Mucosa of descending colon (tissue), 3 donors: ENCODE measurements at regions not wholly inside any gene's neighbourhood (a gene's known extent, or its start where the extent isn't known, plus 50 kb on each side); places are given as distances from the start of the nearest gene placed in this dataset.

Experiments used
- ATAC-seq: fragments of 200-7000 bp; cut with Tn5 transposase; one replicate; pipeline ENCODE4 v1.9.1; 2020; ENCODE audit warnings: mild to moderate bottlenecking, moderate library complexity
- DNase-seq, 3 donors: peaks; one replicate each; pipeline ENCODE4 v3.0.0-alpha.2; 2020
- H3K36me3 ChIP-seq: fragments of 200-600 bp; one replicate; pipeline ENCODE4 v1.8.0; 2021; ENCODE audit warnings: low read depth, mild to moderate bottlenecking
- H3K4me1 ChIP-seq: fragments of 200-600 bp; one replicate; pipeline ENCODE4 v1.8.0; 2021; ENCODE audit warnings: low read depth, mild to moderate bottlenecking
- H3K4me3 ChIP-seq: fragments of 200-600 bp; one replicate; pipeline ENCODE4 v1.8.0; 2021; ENCODE audit warnings: mild to moderate bottlenecking
- H3K9me3 ChIP-seq: fragments of 200-600 bp; one replicate; pipeline ENCODE4 v1.8.0; 2021; ENCODE audit warnings: mild to moderate bottlenecking
- CTCF ChIP-seq: fragments of 200-600 bp; IDR thresholded peaks from one replicate; pipeline ENCODE4 v1.8.0; 2022; ENCODE audit warnings: antibody characterized with exemption, mild to moderate bottlenecking
- intact Hi-C, 2 donors: fragments of 100-400 bp; cut with DNase I in 1 of 2; cut with micrococcal nuclease in 1 of 2; formaldehyde crosslinking; loops; one replicate each; pipeline versions ENCODE4 v1.11.0 to v1.11.1; 2022; cut with DNase I, micrococcal nuclease
- donor health status: DM: no; HTN: no; CAD: no; lungs with moderate emphysema.
- donor health status: DM: no; HTN: no; CAD: no.
- donor health status: DM: no; HTN: yes; CAD: no.

- no peak for DNase-seq
- no peak for TF ChIP-seq CTCF
- Histone ChIP-seq H3K9me3 (no peaks in the 10 kb centered on the region), H3K4me3 (no peak overlapping the region), H3K36me3 (no peaks in the 10 kb centered on the region), H3K4me1 (no peaks in the 10 kb centered on the region)
- intact Hi-C loops: no loop called here
- ATAC-seq: no peak
These were observed 127.2 kb upstream of the PRNP start for GRCh38 chr20:4559106-4559505.

GRCh38 chr20:4556781-4557180 lies 129.5 kb upstream of the PRNP start:
- no peak for TF ChIP-seq CTCF
- no peak for DNase-seq
- intact Hi-C loops: no loop called here
- no peak for ATAC-seq
- Histone ChIP-seq H3K4me3 (no peak overlapping the region), H3K4me1 (no peaks in the 10 kb centered on the region), H3K36me3 (no peaks in the 10 kb centered on the region), H3K9me3 (no peaks in the 10 kb centered on the region)

GRCh38 chr20:4555188-4555890 lies 130.9 kb upstream of the PRNP start:
- TF ChIP-seq CTCF: no peak
- ATAC-seq (no peak), DNase-seq (peak in 1 of 3 donors; percentile 3)
- intact Hi-C loops: no loop called here
- Histone ChIP-seq H3K36me3 (no peaks in the 10 kb centered on the region), H3K9me3 (no peaks in the 10 kb centered on the region), H3K4me1 (no peaks in the 10 kb centered on the region), H3K4me3 (no peak overlapping the region)

- ATAC-seq: no peak
- H3K4me3 ChIP-seq: no peak overlapping the region
- no peaks in the 10 kb centered on the region for H3K9me3 ChIP-seq
- no peak for DNase-seq
- intact Hi-C loops: no loop called here
- H3K36me3 ChIP-seq: no peaks in the 10 kb centered on the region
- TF ChIP-seq CTCF: no peak
- no peaks in the 10 kb centered on the region for H3K4me1 ChIP-seq
These were observed 131.9 kb upstream of the PRNP start for GRCh38 chr20:4554346-4554745.

- no peak for TF ChIP-seq CTCF
- intact Hi-C loops: no loop called here
These were observed 134.1 kb upstream of the PRNP start for GRCh38 chr20:4552075-4552640.

More at GRCh38 chr20:4552075-4552640, 134.1 kb upstream of the PRNP start:
- Histone ChIP-seq H3K4me3 (no peak overlapping the region), H3K9me3 (no peaks in the 10 kb centered on the region), H3K36me3 (no peaks in the 10 kb centered on the region), H3K4me1 (no peaks in the 10 kb centered on the region)
- no peak for DNase-seq
- no peak for ATAC-seq
